ENCODE measurements at regions not wholly inside any gene's neighbourhood (a gene's known extent, or its start where the extent isn't known, plus 50 kb on each side); places are given as distances from the start of the nearest gene placed in this dataset.

GRCh38 chr20:54860716-54861115 lies 385.3 kb downstream of the DOK5 start:
- in situ Hi-C loops (cut with MboI; ENCODE audit: low pct_unique_long_range_greater_than_20kb, low sequenced_read_pairs, unreplicated experiment) = no loop called here
- no peak for TF ChIP-seq CTCF (IDR thresholded peaks at IDR 0.05; ENCODE audit: extremely low read depth, insufficient read depth, missing control alignments)
- DNase-seq (ENCODE audit: low spot score) = no peak

GRCh38 chr20:54856202-54856601 lies 380.8 kb downstream of the DOK5 start:
- TF ChIP-seq CTCF (IDR thresholded peaks at IDR 0.05; ENCODE audit: extremely low read depth, insufficient read depth, missing control alignments) = no peak
- in situ Hi-C loops (cut with MboI; ENCODE audit: low pct_unique_long_range_greater_than_20kb, low sequenced_read_pairs, unreplicated experiment) = no loop called here
- DNase-seq (ENCODE audit: low spot score) = no peak

- TF ChIP-seq CTCF (IDR thresholded peaks at IDR 0.05; ENCODE audit: extremely low read depth, insufficient read depth, missing control alignments) = no peak
- no peak for DNase-seq (ENCODE audit: low spot score)
- in situ Hi-C loops (cut with MboI; ENCODE audit: low pct_unique_long_range_greater_than_20kb, low sequenced_read_pairs, unreplicated experiment) = no loop called here
These were observed 374.3 kb downstream of the DOK5 start for GRCh38 chr20:54849741-54850140.

GRCh38 chr20:54848984-54849538 lies 373.7 kb downstream of the DOK5 start:
- in situ Hi-C loops (cut with MboI; ENCODE audit: low pct_unique_long_range_greater_than_20kb, low sequenced_read_pairs, unreplicated experiment) = no loop called here
- no peak for TF ChIP-seq CTCF (IDR thresholded peaks at IDR 0.05; ENCODE audit: extremely low read depth, insufficient read depth, missing control alignments)
- no peak for DNase-seq (ENCODE audit: low spot score)

- no peak for DNase-seq (ENCODE audit: low spot score)
- in situ Hi-C loops (cut with MboI; ENCODE audit: low pct_unique_long_range_greater_than_20kb, low sequenced_read_pairs, unreplicated experiment) = no loop called here
- TF ChIP-seq CTCF (IDR thresholded peaks at IDR 0.05; ENCODE audit: extremely low read depth, insufficient read depth, missing control alignments) = no peak
These were observed 372.9 kb downstream of the DOK5 start for GRCh38 chr20:54848262-54848661.

GRCh38 chr20:54846948-54847347 lies 371.6 kb downstream of the DOK5 start:
- no peak for DNase-seq (ENCODE audit: low spot score)
- no peak for TF ChIP-seq CTCF (IDR thresholded peaks at IDR 0.05; ENCODE audit: extremely low read depth, insufficient read depth, missing control alignments)
- in situ Hi-C loops (cut with MboI; ENCODE audit: low pct_unique_long_range_greater_than_20kb, low sequenced_read_pairs, unreplicated experiment) = no loop called here

GRCh38 chr20:54844346-54844745 lies 369.0 kb downstream of the DOK5 start:
- no peak for TF ChIP-seq CTCF (IDR thresholded peaks at IDR 0.05; ENCODE audit: extremely low read depth, insufficient read depth, missing control alignments)
- in situ Hi-C loops (cut with MboI; ENCODE audit: low pct_unique_long_range_greater_than_20kb, low sequenced_read_pairs, unreplicated experiment) = no loop called here
- DNase-seq (ENCODE audit: low spot score) = no peak

Measured in GM13977 (cell line).